ENCODE measurements at regions not wholly inside any gene's neighbourhood (a gene's known extent, or its start where the extent isn't known, plus 50 kb on each side); places are given as distances from the start of the nearest gene placed in this dataset.

DNA sequence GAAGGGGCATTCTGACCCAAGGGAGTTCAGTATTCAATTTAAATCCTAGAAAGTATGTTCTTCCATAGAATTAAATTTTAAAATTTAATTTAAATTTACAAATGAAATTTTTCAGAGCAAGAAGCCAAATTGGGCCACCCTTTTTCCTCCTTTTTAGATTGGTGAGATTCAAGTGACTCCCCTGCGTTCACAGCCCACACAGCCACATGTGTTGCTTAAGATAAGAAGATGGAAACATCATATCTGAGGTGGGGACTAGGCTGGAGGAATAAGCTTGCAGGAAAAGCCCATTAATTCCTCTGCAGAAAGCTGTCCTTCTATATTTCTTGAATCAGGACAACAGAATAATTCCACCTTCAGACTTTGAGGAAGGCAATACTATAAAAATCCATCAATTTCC is 392.7 kb upstream of the ZNF507 start:
- no peak for TF ChIP-seq CTCF (IDR thresholded peaks at IDR 0.05; ENCODE audit: poor library complexity)
- TF ChIP-seq EZH2 (IDR thresholded peaks at IDR 0.05; ENCODE audit: borderline replicate concordance): no peak
